Astrocyte (in vitro differentiated cells and primary cell): ENCODE measurements at regions not wholly inside any gene's neighbourhood (a gene's known extent, or its start where the extent isn't known, plus 50 kb on each side); places are given as distances from the start of the nearest gene placed in this dataset.

Experiments
- CTCF ChIP-seq: IDR thresholded peaks from 2 replicates; pipeline ENCODE4 v1.5.1; 2011; ENCODE audit warnings: low read depth, mild to moderate bottlenecking, inconsistent platforms, low read length, moderate library complexity; ENCODE audit not compliant: insufficient read depth
- EZH2 ChIP-seq: IDR thresholded peaks from 2 replicates; pipeline ENCODE4 v1.6.1; 2012; ENCODE audit warnings: mild to moderate bottlenecking, low read length, inconsistent platforms; ENCODE audit not compliant: insufficient read depth

GRCh38 chr14:51515611-51516010 is 136.1 kb upstream of the FRMD6 start:
- TF ChIP-seq CTCF (no peak), EZH2 (no peak)
